Breast epithelium (tissue), 3 donors: ENCODE measurements at regions not wholly inside any gene's neighbourhood (a gene's known extent, or its start where the extent isn't known, plus 50 kb on each side); places are given as distances from the start of the nearest gene placed in this dataset.

Source experiments
- POLR2AphosphoS5 ChIP-seq, 3 donors: sonication (generic); formaldehyde crosslinking; IDR thresholded peaks; one replicate each; pipeline ENCODE4 v1.6.1; 2017; ENCODE audit warnings: antibody characterized with exemption in 3 of 3
- TF ChIP-seq, protein P1 (sequence below), 3 donors: fragments of 450-650 bp; IDR thresholded peaks; one replicate each; pipeline ENCODE4 v1.5.1; 2016 to 2017; ENCODE audit warnings: antibody characterized with exemption in 3 of 3, mild to moderate bottlenecking in 3 of 3, moderate library complexity in 3 of 3

DNA sequence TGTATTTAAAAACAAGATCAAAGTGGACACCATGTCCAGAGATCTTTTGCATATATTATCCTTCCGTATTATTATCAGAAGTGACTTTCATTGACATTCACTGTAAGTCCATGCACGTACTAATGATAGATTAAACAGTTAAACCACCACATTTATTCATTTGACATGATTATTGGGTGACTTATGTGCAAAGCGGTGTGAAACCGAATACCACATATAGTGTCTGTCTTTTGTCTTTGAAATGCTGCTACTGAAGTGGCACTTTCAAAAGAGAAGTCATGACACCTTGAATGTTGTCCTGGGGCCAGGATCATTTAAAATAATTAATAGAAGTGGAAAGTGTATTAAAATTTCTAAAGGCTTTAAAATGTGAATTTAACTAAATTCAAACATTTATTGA is 100.1 kb downstream of the ERCC5 start:
- TF ChIP-seq, protein P1, sequence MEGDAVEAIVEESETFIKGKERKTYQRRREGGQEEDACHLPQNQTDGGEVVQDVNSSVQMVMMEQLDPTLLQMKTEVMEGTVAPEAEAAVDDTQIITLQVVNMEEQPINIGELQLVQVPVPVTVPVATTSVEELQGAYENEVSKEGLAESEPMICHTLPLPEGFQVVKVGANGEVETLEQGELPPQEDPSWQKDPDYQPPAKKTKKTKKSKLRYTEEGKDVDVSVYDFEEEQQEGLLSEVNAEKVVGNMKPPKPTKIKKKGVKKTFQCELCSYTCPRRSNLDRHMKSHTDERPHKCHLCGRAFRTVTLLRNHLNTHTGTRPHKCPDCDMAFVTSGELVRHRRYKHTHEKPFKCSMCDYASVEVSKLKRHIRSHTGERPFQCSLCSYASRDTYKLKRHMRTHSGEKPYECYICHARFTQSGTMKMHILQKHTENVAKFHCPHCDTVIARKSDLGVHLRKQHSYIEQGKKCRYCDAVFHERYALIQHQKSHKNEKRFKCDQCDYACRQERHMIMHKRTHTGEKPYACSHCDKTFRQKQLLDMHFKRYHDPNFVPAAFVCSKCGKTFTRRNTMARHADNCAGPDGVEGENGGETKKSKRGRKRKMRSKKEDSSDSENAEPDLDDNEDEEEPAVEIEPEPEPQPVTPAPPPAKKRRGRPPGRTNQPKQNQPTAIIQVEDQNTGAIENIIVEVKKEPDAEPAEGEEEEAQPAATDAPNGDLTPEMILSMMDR (IDR thresholded peaks at IDR 0.05): no peak
- no peak for TF ChIP-seq POLR2AphosphoS5 (IDR thresholded peaks at IDR 0.05)
